ENCODE measurements at regions not wholly inside any gene's neighbourhood (a gene's known extent, or its start where the extent isn't known, plus 50 kb on each side); places are given as distances from the start of the nearest gene placed in this dataset.
"Not testable (repeated sequence)": the region's sequence is repeated elsewhere in the genome, so short reads cannot be mapped to it uniquely, and the experiment has no call there.

DNA sequence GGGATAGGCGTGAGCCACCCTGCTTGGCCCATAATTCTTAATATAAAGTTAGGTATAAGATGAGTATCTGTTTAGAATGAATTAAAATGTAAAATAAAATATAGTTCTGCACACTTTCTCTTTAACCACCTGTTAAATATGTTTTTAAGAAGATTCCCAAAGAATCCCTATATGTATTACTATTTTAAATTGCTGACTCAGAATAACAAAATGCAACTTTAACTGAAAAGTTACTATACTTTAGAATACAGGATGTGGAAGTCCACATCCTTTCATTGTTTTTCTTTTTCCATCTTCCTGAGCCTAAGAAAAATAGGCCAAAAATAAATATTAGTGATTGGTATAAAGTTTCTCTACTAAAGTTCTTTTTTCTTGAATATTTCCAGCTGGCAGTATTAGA, 325.6 kb upstream of the EYS start:
- DNase-seq: no peak

DNA sequence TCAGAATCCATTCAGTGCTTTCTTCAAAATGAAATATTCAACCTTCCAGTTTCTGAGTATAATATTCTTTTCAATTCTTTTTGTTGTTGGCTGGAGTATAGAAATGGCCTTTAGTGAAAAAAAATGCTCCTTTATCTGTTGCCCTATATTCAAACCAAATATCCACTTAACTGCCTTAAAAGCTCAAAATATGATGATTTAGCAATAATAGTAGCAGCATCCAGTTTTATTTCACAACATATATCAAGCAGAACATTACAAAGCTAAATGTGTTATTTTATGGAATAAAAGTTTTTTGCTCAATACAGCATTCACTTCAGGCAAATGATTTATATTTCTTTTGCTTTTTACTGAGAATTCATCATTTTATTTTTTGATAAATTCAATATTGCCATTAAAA, 322.4 kb upstream of the EYS start:
- no peak for DNase-seq

DNA sequence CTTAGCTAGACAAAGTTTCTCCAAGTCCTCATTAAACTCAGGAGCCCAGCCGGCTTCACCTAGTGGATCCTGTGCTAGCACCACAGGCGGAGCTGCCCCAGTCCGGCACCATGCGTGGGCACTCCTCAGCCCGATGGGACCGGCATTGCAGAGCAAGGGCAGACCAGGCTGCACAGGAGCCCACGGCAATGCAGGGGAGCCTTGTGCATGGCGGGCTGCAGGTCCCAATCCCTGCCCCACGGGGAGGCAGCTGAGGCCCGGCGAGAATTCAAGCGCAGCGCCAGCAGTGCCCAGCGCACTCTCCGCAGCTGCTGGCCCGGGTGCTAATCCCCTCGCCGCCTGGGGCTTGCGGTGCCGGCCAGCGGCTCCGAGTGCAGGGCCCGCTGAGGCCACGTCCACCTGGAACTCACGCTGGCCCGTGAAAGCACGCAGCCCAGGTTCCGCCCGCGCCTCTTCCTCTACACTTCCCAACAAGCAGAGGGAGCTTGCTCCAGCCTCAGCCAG, 292.3 kb upstream of the EYS start:
- DNase-seq: no peak

DNA sequence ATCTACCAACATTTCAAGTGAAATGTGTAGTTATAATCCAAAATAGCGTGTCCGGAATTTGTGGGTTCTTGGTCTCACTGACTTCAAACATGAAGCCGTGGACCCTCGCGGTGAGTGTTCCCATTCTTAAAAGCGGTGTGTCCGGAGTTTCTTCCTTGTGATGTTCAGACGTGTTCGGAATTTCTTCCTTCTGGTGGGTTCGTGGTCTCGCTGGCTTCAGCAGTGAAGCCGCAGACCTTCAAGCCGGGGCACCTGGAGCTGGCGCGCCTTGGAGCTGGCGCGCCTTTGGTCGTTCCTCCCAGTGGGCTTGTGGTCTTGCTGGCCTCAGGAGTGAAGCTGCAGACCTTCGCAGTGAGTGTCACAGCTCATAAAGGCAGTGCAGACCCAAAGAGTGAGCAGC, 291.5 kb upstream of the EYS start:
- DNase-seq: no peak

DNA sequence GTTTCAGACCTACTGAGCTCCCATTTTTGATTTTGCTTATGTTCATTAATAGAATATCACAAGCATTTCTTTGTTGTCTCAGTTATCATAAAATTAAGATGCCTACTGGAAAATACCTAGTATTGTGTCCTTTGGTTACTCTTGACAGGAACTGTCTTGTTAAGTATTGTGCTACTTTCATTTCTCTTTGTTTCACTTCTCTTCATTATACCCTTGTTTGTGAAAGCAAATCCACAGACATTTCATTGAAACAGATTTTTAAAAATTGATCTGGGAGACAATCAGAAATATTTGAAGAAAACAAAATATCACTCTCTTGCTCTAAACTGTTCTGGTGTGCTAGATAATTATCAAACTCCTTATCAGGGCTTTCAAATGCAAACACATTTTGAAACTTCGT, 290.5 kb upstream of the EYS start:
- DNase-seq: no peak

DNA sequence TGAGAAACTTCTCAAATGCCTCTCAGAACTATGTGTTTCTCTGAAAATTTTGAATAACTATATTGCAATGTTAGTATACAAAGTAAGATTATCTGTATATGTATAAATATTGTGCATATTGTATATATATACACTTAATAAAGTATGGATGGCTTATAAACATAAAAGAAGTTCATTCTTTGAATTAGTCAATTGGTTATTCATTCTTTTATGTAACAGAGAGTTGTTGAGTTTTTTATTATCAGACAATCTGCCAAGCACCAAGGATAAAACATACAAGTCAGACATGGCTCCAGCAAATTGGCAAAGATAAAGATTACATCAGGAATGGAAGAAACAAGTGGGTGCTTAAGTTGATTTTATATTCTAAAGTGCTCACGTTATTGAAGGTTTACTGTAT, 289.1 kb upstream of the EYS start:
- no peak for DNase-seq

DNA sequence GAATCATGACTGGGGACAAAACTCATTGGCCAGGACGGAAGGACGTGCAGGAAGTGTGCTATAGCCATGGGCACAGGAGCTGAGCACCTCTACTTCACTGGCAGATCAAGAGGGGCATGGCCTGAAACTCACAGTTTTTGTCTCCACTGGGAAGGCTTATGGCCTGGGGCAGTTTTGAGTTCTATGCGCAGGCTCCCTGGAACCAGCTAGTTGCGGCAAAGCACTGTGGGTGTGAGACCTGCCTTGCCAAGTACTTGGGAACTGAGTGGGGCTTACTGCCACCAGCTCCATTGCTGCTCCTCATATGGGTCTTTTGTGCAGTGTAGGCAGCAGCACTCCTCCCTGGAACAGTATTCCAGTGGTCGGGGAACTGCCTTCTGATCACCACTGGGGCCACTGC, 282.6 kb upstream of the EYS start:
- no peak for DNase-seq

DNA sequence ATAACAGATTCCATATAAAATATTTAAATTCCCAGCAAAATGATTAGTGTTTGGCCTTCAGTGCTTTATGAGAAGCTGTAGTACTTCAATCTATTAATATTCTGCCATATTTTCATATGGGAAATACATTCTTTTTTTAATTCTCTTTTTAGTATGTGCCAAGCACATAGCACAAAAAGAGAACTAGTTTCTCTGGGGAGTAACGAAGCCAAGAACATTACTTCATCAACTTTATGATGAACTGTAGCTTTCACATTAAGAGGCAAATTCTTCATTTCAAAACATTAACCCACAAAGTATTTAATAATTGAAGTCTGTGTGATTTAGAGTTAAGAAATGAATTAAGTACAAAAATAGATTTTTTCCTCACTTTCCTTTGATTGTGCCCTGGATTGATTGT, 281.0 kb upstream of the EYS start:
- DNase-seq: no peak

DNA sequence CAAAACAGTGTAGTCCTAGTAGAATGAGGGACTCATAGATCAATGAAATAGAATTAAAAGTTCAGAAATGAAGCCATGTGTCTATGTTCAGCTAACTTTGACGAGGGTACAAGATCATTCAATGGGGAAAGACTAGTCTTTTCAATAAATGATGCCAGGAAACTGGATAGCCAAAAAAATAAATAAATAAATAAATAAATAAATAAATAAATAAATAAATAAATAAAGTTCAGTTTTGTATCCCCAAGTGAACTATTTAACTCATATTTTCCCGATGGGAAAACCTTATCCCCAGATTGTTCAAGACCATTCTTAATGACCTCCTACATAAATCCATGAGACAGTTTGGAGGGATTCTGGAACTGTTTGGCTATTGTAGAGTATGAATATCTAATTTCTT, 277.1 kb upstream of the EYS start:
- no peak for DNase-seq

DNA sequence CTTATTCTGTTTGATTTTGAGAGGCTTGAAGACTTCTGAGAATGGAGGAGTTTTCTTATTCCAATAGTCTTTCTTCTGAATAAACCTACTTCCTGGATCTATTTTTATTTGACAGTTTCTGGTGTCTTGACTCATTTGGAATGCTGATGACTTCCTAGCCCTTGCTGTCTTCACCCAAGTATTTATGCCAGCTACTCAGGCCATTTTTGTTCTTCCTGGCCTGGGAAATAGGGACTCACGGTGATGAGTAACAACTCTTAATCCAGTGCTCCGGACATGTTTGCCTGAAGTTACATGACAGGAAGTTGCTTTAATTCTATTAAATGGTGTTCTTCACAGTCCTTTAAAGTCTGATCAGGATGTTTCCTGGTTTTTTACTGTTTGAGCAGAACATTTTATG, 272.1 kb upstream of the EYS start:
- DNase-seq: no peak

DNA sequence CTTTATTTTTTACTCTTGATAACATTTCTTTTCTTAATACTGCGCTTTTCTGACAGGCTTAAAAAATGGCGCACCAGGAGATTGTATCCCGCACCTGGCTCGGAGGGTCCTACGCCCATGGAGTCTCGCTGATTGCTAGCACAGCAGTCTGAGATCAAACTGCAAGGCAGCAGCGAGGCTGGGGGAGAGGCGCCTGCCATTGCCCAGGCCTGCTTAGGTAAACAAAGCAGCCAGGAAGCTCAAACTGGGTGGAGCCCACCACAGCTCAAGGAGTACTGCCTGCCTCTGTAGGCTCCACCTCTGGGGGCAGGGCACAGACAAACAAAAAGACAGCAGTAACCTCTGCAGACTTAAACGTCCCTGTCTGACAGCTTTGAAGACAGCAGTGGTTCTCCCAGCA, 264.2 kb upstream of the EYS start:
- not testable (repeated sequence) for DNase-seq

DNA sequence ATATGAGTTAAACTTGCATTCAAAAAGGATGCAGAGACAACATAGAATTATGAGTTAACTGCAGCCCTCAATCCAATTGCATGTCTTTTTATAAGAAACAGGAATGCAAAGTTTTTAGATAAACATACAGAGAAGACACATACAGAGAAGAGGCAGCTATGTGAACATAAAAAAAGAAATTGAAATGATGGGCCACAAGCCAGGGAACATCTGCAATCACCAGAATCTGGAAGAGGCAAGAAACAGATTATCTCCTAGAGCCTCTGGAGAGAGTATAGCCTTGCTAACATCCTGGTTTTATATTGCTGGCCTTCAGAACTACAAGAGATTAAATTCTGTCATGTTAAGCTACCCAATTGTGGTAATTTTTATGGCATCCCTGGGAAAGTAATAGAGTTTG, 257.2 kb upstream of the EYS start:
- no peak for DNase-seq

DNA sequence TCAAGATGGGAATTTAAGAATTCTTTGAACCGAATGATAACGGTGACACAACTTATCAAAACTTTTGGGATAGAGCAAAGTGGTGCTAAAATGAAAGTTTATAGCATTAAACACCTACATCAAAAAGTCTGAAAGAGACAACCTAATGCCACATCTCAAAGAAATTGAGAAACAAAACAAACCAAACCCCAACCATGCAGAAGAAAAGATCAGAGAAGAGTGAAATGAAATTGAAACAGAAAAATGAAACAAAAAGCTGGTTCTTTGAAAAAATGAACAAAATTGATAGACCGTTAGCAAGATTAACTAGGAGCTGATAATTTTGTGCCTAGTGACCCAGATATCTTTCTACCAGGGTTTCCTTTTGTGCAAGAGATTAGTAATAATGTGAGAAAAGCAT, 248.0 kb upstream of the EYS start:
- no peak for DNase-seq

DNA sequence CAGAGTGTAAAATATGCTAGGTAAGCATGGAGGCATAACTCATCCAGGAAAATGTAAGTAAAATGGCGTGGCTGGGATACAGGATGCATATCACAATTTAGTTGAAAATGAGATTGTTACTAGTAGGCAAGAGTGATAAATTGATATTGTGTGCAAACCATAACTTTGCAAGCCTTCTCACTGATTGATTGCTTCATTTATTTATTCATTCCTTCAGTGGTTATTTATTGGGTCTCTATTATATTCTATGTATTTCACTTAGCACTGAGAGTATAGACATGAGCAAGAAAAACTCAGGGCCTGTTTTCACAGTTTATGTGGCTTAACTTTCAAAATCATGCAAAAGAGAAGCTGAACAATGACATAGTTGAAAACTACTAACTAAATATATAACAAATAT, 241.0 kb upstream of the EYS start:
- no peak for DNase-seq

DNA sequence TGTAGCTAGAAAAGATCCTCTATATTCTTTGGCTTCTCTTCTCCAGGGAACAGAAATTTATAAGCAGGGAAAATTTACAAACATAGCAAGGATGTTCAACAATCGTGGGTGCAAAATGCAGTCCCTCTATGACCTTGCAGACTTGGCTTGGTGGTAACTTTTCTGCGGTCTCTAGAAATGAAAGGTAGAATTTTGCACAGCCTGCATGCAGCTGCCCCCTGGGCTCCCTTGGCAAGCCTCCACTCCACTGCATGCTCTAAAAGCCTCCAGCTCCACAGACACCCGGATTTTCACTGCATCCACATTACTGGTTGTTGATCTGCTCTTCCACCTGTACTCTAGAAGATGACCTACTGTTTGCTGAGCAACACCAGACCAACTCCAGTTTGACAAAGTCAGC, 236.5 kb upstream of the EYS start:
- DNase-seq: no peak

DNA sequence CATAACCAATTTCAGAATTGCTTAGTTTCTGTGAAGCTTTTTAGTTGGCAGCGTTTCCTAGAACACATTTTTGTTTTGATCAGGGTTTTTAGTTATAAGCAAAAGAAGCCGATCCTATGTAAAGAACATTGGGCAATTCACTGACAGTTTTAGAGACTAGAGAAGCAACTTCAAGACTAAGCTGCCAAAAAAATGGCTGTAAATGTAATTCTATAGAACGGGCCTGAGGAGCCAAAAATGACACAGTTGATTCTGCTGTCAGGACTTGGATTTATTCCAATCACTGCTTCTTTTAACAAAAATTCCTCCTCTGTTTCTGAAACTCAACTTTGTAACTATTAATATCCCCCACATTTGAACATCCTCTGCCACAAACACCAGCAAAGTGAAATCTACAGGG, 236.0 kb upstream of the EYS start:
- DNase-seq: no peak

DNA sequence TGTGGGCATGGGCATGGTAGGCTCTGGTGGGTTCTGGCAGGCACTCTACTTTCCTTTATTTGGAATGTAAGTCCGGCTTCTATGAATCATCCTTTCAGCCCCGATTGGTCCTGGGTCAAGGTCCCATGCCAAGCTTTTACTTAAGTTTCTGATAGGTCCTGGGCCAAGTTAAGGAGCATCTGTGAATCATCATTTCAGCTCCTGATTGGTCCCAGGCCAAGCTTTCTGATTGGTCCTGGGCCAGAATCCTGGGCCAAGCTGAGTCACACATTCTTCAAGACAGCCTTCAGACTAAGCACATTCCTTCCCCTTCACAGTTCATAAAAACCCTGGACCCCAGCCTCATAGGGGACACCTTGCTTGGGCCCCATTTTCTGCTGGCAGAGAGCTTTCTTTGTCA, 231.0 kb upstream of the EYS start:
- no peak for DNase-seq

DNA sequence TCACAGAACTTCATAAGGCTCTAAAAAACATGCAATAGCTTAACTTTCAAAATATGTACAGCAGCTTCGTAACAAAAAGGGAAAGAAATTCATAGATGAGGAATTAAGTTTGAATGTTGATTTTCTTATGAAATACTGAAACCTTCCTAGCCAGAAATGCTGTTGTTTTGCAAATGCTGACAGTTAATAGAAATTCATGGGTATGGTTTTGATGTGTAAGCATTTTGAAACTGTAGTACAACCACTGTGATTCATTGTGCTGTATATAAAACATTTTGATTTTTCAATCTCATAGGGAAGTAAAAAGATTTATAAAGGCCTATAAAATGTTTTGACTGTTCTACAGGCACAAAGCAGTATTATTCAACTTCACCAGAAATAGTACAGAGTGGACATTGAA, 228.4 kb upstream of the EYS start:
- no peak for DNase-seq

DNA sequence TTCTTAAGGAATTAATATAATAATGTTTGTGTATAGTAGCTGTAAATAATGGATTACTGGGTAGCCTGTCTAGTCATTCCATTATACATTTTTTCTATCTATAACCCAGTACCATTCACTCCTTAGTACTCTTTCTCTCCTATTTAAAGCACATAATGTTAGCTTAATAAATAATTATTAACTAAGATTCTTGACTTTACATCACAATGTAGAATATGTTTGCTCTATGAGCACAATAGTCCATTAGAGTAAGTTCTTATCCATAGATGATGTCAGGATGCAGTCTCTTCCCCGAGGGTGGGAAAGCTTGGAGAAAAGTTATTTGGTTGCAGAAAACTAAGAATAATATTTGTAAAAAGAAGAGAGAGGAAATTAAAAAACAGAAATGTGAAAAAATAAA, 226.4 kb upstream of the EYS start:
- no peak for DNase-seq

DNA sequence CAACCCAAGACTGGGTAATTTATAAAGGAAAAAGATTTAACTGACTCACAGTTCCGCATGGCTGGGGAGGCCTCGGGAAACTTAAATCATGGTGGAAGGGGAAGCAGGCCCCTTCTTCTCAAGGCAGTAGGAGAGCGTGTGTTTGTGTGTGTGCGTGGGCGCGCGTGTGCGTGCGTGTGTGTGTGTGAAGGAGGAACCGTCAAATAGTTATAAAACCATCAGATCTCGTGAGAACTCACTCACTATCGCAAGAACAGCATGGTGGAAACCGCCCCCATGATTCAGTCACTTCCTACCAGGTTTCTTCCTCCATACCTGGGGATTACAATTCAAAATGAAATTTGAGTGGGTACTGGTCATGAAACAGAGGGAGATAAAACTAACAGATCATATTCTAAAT, 220.1 kb upstream of the EYS start:
- no peak for DNase-seq

DNA sequence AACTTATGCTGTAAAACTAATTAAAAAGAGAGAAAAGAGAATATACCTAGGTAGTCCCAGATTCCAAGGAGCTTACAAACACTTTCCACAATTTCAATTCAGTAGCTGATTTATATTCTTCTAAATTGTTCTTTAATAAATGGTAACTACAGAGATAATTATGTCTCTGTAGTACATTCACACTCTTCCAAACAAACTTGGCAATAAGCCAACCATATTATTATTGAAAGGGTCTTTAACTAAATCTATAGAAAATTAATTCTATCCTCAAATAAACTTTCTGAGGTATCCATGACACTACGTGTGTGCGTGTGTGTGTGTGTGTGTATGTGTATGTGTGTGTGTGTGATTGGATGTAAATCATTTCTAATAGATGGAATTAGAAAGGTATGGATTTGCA, 217.4 kb upstream of the EYS start:
- DNase-seq: no peak

DNA sequence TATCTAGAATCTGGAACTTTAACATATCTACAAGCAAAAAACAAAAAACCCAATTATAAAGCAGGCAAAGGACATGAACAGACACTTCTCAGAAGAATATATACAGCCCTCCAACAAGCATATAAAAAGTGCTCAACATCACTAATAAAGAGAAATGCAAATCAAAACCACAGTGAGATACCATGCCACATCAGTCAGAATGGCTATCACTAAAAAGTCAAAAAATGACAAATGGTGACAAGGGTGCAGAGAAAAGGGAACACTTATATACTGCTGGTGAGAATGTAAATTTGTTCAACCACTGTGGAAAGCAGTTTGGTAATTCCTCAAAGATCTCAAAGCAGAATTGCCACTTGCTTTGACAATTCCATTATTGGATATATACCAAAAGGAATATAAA, 215.0 kb upstream of the EYS start:
- no peak for DNase-seq

DNA sequence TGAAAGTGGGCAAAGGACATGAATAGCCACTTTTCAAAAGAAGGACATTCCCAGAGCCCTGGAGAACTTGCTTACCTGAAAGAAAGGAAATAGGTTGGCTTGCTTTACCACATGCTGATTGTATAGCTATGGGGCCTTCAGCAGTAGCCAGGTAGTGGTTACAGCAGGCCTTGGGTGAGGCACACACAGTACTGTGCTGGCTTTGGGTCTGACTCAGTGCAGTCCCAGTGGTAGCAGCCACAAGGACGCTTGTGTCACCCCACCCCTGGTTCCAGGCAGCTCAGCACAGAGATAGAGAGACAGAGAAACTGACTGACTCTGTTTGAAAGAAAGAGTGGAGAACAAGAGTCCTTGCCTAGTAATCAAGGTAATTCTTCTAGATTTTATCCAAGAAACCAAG, 201.0 kb upstream of the EYS start:
- DNase-seq: no peak

DNA sequence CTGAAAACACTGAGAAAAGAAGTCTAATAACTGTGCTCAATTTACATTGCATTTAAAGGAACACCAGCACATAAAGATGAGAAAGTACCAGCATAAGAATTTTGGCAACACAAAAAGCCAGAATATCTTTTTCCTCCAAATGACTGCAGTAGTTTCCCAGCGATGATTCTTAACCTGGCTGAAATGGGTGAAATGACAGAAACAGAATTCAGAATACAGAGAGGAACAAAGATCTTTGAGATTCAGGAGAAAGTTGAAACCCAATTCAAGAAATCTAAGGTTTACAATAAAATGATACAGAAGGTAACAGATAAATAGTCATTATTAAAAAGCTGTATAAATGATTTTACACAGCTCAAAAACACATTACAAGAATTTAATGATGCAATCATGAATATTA, 197.0 kb upstream of the EYS start:
- no peak for DNase-seq

DNA sequence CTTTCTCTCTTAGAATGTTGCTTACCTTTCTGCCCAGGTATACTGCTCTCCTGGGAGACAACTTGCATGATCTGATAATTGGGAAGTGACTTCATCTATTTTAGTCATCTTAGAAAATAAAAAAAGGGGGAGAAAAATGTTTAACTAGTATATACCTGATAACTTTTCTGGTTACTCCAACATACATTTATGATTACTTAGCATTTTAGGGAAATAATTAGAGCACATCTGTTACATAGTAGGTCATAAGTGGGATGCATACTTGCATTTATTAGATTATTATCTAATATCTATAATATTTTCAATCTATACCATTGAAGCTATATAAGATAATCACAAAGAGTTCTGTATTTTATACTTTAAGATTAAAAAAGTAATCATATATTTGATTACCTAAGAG, 193.9 kb upstream of the EYS start:
- no peak for DNase-seq

DNA sequence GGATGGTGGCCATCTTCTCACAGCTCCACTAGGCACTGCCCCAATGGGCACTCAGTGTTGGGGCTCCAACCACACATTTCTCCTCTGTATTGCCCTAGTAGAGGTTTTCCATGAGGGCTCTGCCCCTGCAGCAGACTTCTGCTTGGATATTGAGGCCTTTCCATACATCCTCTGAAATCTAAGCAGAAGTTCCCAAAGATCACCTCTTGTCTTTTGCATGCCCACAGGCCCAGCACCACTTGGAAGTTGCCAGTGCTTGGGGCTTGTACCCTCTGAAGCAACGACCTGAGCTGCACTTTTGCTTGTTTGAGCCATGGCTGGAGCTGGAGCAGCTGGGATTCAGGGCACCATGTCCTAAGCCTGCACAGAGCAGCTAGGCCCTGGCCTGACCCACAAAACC, 189.1 kb upstream of the EYS start:
- DNase-seq: no peak

All from suppressor macrophage treated with lipopolysaccharide for 4 hours (primary cell).